A549 (cell line): ENCODE measurements at regions not wholly inside any gene's neighbourhood (a gene's known extent, or its start where the extent isn't known, plus 50 kb on each side); places are given as distances from the start of the nearest gene placed in this dataset.

Experiments
- ATAC-seq, 2 experiments: fragments of 200-7000 bp in 1 of 2; fragments of >200 bp in 1 of 2; cut with Nextera tagmentation in 1 of 2; cut with Tn5 transposase in 1 of 2; 3 replicates each; pipeline versions ENCODE4 v1.8.0 to v1.9.1; 2018 to 2020; ENCODE audit warnings: mild to moderate bottlenecking in 1 of 2, moderate library complexity in 1 of 2
- CTCF ChIA-PET: fragments of 300-600 bp; sonication (Branson Sonifier 250); formaldehyde crosslinking; extraction: SDS; loops from one replicate; lab custom pipeline; 2021; ENCODE audit warnings: antibody characterized with exemption, inconsistent platforms; lab: Yijun Ruan, JAX
- POLR2A ChIA-PET: fragments of 350-600 bp; formaldehyde crosslinking; extraction: SDS; loops from one replicate; lab custom pipeline; 2021; ENCODE audit warnings: antibody characterized with exemption, inconsistent platforms; lab: Yijun Ruan, JAX
- DNase-seq, 2 experiments: peaks; one replicate each; pipeline versions ENCODE4 v3.0.0 to v3.0.0-alpha.2; 2011 to 2016; ENCODE audit warnings: low read depth in 1 of 2, low spot score in 1 of 2
- FAIRE-seq: peaks from 2 replicates; lab custom pipeline; 2011; peaks lifted over from hg19 to GRCh38; lab: Jason Lieb, UNC
- H3K27ac ChIP-seq, 2 experiments: fragments of >200 bp; sonication (Bioruptor Twin); formaldehyde crosslinking; 3 replicates each; pipeline ENCODE4 v1.5.1; 2016 to 2017
- H3K4me1 ChIP-seq: fragments of >200 bp; sonication (Bioruptor Twin); formaldehyde crosslinking; 3 replicates; pipeline ENCODE4 v1.6.1; 2016
- H3K4me2 ChIP-seq: fragments of >200 bp; sonication (Bioruptor Twin); formaldehyde crosslinking; 3 replicates; pipeline ENCODE4 v1.6.1; 2016
- H3K4me3 ChIP-seq: fragments of >200 bp; sonication (Bioruptor Twin); formaldehyde crosslinking; 3 replicates; pipeline ENCODE4 v1.5.1; 2016
- H3K9me3 ChIP-seq: fragments of >200 bp; sonication (Bioruptor Twin); formaldehyde crosslinking; 3 replicates; pipeline ENCODE4 v1.6.1; 2016
- CEBPB ChIP-seq, 2 experiments: fragments of >200 bp in 1 of 2; sonication (Bioruptor Twin) in 1 of 2; formaldehyde crosslinking in 1 of 2; IDR thresholded peaks; 2 replicates each; pipeline ENCODE4 v1.6.1; 2012 to 2016
- EHF ChIP-seq: fragments of 250-450 bp; sonication (Bioruptor Pico); IDR thresholded peaks from 2 replicates; pipeline ENCODE4 v1.5.0; 2020; ENCODE audit warnings: mild to moderate bottlenecking
- EHMT2 ChIP-seq: fragments of 200-600 bp; sonication (generic); IDR thresholded peaks from 2 replicates; pipeline ENCODE4 v1.6.1; 2016; ENCODE audit warnings: antibody characterized with exemption, low read depth, mild to moderate bottlenecking, moderate library complexity
- EP300 ChIP-seq, 2 experiments: fragments of >200 bp; sonication (Bioruptor Twin); formaldehyde crosslinking; IDR thresholded peaks; 2 replicates in 1 of 2; 3 replicates in 1 of 2; pipeline ENCODE4 v1.6.1; 2016 to 2017
- FOSB ChIP-seq: fragments of 250-450 bp; sonication (Bioruptor Pico); IDR thresholded peaks from 2 replicates; pipeline ENCODE4 v1.5.0; 2020; ENCODE audit warnings: mild to moderate bottlenecking, moderate library complexity
- FOSL2 ChIP-seq, 2 experiments: fragments of 450-650 bp in 1 of 2; fragments of >200 bp in 1 of 2; sonication (Bioruptor Twin) in 1 of 2; formaldehyde crosslinking; IDR thresholded peaks; 2 replicates each; pipeline versions ENCODE4 v1.5.0 to v1.6.1; 2016 to 2020; ENCODE audit warnings: mild to moderate bottlenecking in 1 of 2, moderate library complexity in 1 of 2
- FOXS1 ChIP-seq: fragments of 250-450 bp; sonication (Bioruptor Pico); IDR thresholded peaks from 2 replicates; pipeline ENCODE4 v1.5.0; 2020; ENCODE audit warnings: mild to moderate bottlenecking, moderate library complexity
- GATA3 ChIP-seq: IDR thresholded peaks from 2 replicates; pipeline ENCODE4 v1.6.1; 2012; ENCODE audit warnings: borderline replicate concordance
- HDAC2 ChIP-seq: fragments of 200-600 bp; sonication (generic); IDR thresholded peaks from 2 replicates; pipeline ENCODE4 v1.6.1; 2016
- HEYL ChIP-seq: fragments of 250-450 bp; sonication (Bioruptor Pico); IDR thresholded peaks from 2 replicates; pipeline ENCODE4 v1.8.0; 2021; ENCODE audit warnings: mild to moderate bottlenecking, moderate library complexity
- HOXB5 ChIP-seq: fragments of 250-450 bp; sonication (Bioruptor Pico); IDR thresholded peaks from 2 replicates; pipeline ENCODE4 v1.5.0; 2020; ENCODE audit warnings: mild to moderate bottlenecking, moderate library complexity
- JUNB ChIP-seq: fragments of >200 bp; sonication (Bioruptor Twin); formaldehyde crosslinking; IDR thresholded peaks from 2 replicates; pipeline ENCODE4 v1.6.1; 2016
- KDM1A ChIP-seq: fragments of 200-600 bp; sonication (generic); IDR thresholded peaks from 2 replicates; pipeline ENCODE4 v1.6.1; 2016; ENCODE audit warnings: low read depth, mild to moderate bottlenecking
- MAFK ChIP-seq: fragments of 450-650 bp; IDR thresholded peaks from 2 replicates; pipeline ENCODE4 v1.6.1; 2014; ENCODE audit not compliant: partially characterized antibody
- MAZ ChIP-seq: fragments of 150-350 bp; IDR thresholded peaks from 2 replicates; pipeline ENCODE4 v1.6.1; 2014; ENCODE audit warnings: antibody characterized with exemption, low read depth, low read length, borderline replicate concordance
- RARB ChIP-seq: fragments of 250-450 bp; sonication (Bioruptor Pico); IDR thresholded peaks from 2 replicates; pipeline ENCODE4 v1.8.0; 2021; ENCODE audit warnings: mild to moderate bottlenecking, moderate library complexity
- TFCP2L1 ChIP-seq: fragments of 250-450 bp; sonication (Bioruptor Pico); IDR thresholded peaks from 2 replicates; pipeline ENCODE4 v1.5.0; 2021; ENCODE audit warnings: mild to moderate bottlenecking
- ZFP36 ChIP-seq: fragments of 450-650 bp; IDR thresholded peaks from 2 replicates; pipeline ENCODE4 v1.6.1; 2014; ENCODE audit warnings: borderline replicate concordance; ENCODE audit not compliant: partially characterized antibody
- ZSCAN20 ChIP-seq: fragments of 250-450 bp; sonication (Bioruptor Pico); IDR thresholded peaks from 2 replicates; pipeline ENCODE4 v1.8.0; 2022; ENCODE audit warnings: mild to moderate bottlenecking, moderate library complexity
- WGBS: methylation state at CpG from one replicate; pipeline ENCODE4 v1.1.6; 2017; ENCODE audit errors: missing lambda C conversion rate; 5-methylcytosine and 5-hydroxymethylcytosine counted together
- TF ChIP-seq, protein P1 (sequence below): fragments of 150-350 bp; IDR thresholded peaks from 2 replicates; pipeline ENCODE4 v1.6.1; 2014; ENCODE audit warnings: low read depth, mild to moderate bottlenecking, low read length
- TF ChIP-seq, protein P2 (sequence below): fragments of 200-600 bp; sonication (generic); IDR thresholded peaks from 2 replicates; pipeline ENCODE4 v1.6.1; 2016; ENCODE audit warnings: antibody characterized with exemption, mild to moderate bottlenecking, moderate library complexity
- TF ChIP-seq, protein P3 (sequence below): fragments of >200 bp; sonication (Bioruptor Twin); formaldehyde crosslinking; IDR thresholded peaks from 3 replicates; pipeline ENCODE4 v1.6.1; 2016

DNA sequence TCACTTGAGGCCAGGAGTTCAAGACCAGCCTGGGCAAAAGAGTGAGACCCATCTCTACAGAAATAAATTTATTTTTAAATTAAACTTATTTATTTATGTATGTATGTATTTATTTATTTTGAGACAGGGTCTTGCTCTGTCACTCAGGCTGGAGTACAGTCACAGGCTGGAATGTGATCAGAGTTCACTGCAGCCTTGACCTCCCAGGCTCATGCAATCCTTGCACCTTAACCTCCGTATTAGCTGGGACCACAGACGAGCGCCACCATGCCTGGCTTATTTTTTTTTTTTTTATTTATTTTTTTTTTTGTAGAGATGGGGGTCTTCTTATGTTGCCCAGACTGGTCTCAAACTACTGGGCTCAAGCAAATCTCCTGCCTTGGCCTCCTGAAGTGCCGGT, 135.2 kb upstream of the HES1 start:
- ChIA-PET POLR2A (no interaction called here), CTCF (no interaction called here)
- Histone ChIP-seq H3K27ac (no peak overlapping the region), H3K4me1 (peaks cover 28% of the 10 kb centered on the region), H3K4me2 (no peak overlapping the region), H3K9me3 (no peaks in the 10 kb centered on the region; the same call in 2 of the 3 replicates), H3K4me3 (no peak overlapping the region)
- no peak for TF ChIP-seq FOXS1 (CRISPR knock-in tag)
- no peak for TF ChIP-seq HOXB5 (CRISPR knock-in tag)
- DNase-seq (no peak), FAIRE-seq (no peak), ATAC-seq (no peak)
- 77% methylated on average over 4 of the region's 4 CpGs for WGBS

DNA sequence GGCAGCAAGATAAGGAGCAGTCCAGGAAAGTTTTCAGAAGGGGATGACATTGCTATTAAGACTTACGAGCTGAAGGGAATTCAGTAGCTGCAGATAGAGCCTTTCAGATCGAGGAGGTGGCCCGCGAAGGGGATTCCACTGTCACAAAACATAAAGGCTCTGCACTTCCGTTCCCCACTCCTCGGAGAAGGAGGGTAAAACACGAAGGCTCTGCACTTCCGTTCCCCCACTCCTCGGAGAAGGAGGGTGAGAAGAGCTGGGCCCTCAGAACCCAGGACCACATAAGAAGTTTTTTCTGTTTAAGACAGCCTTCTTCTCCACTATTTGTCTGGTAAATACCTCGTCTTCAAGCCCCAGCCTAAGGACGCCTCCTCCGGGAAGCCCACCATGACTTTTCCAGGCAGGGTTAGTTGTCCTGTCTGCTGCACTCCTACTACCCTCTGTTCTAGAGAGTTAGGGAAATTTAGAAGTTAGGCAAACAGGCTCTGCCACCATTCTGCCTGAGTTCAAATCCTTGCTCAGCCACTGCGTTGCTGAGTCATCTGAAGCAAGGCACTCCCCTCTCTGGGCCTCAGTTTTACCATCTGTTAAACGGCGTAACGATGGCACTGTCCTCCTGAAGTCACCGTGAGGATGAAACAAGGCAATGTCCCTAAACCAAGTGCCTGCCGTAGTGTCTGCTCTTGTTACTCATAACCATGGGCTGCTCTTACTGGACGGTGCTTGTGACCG, 134.1 kb upstream of the HES1 start:
- TF ChIP-seq ZFP36 (peak; percentile 73), ZSCAN20 (no peak), KDM1A (no peak)
- TF ChIP-seq, protein P1, sequence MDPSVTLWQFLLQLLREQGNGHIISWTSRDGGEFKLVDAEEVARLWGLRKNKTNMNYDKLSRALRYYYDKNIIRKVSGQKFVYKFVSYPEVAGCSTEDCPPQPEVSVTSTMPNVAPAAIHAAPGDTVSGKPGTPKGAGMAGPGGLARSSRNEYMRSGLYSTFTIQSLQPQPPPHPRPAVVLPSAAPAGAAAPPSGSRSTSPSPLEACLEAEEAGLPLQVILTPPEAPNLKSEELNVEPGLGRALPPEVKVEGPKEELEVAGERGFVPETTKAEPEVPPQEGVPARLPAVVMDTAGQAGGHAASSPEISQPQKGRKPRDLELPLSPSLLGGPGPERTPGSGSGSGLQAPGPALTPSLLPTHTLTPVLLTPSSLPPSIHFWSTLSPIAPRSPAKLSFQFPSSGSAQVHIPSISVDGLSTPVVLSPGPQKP = no peak
- TF ChIP-seq, protein P2, sequence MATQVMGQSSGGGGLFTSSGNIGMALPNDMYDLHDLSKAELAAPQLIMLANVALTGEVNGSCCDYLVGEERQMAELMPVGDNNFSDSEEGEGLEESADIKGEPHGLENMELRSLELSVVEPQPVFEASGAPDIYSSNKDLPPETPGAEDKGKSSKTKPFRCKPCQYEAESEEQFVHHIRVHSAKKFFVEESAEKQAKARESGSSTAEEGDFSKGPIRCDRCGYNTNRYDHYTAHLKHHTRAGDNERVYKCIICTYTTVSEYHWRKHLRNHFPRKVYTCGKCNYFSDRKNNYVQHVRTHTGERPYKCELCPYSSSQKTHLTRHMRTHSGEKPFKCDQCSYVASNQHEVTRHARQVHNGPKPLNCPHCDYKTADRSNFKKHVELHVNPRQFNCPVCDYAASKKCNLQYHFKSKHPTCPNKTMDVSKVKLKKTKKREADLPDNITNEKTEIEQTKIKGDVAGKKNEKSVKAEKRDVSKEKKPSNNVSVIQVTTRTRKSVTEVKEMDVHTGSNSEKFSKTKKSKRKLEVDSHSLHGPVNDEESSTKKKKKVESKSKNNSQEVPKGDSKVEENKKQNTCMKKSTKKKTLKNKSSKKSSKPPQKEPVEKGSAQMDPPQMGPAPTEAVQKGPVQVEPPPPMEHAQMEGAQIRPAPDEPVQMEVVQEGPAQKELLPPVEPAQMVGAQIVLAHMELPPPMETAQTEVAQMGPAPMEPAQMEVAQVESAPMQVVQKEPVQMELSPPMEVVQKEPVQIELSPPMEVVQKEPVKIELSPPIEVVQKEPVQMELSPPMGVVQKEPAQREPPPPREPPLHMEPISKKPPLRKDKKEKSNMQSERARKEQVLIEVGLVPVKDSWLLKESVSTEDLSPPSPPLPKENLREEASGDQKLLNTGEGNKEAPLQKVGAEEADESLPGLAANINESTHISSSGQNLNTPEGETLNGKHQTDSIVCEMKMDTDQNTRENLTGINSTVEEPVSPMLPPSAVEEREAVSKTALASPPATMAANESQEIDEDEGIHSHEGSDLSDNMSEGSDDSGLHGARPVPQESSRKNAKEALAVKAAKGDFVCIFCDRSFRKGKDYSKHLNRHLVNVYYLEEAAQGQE = no peak
- ATAC-seq (no peak), DNase-seq (no peak), FAIRE-seq (no peak)
- POLR2A ChIA-PET = interaction anchor here (1.6 to 1.8 kb wide), 2 partner anchors 13 to 139 kb away, joined by 4 to 15 read pairs; no protein-coding TSS in a partner anchor
- Histone ChIP-seq H3K4me3 (no peak overlapping the region), H3K27ac (peak overlapping the region; percentile 86 to 95), H3K4me2 (peak overlapping the region; percentile 90), H3K9me3 (no peaks in the 10 kb centered on the region), H3K4me1 (peaks cover 33% of the 10 kb centered on the region)
- CTCF ChIA-PET = interaction anchor here (1.2 to 2.8 kb wide), 2 partner anchors 135 to 314 kb away, joined by 3 to 14 read pairs; no protein-coding TSS in a partner anchor
- WGBS = 95% methylated on average over 20 of the region's 20 CpGs

DNA sequence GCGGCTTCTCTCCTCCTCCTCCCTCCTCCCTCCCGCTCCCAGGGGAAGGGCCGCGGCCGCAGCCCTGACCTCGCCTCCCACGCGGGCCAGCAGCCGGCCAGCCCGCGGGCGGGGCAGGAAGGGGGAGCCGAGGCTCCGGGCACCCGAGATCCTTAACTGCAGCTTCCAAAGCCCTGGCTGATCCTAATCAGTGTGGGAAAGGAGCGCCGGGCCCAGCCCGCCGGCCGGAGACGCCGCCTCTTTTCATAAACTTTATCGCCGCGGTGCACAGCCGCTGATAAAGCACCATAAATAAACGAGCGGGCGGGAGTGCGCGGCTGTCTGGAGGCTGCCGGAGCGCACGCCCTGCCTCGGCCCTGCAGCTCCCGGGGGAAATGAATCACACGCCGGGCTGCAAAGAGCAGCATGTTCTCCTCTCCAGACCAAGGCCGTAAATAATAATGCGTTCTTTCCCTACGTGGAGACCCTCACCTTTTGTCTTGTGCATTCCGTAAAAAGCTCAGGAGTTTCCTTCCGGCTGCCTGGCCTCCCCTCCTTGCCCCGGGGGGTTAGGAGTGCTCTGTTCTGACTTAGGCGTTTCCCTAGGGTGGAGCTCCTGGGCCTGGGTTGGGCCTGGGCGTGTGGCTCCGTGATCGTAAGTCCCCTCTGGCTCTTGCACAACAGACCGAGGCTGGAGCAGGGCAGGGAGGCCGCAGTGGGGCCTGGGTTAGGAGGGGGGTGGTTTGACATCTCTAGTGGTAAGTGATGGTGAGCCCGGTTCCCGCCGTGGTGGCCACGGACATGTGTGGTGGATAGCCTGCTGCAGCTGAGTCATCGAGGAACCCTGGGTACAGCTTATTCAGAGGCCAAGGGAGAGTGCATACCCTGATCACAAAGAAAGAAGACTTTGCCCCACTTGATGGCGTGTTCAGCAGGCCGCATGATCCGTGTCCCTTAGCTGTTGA, 132.6 kb upstream of the HES1 start:
- CTCF ChIA-PET = interaction anchor here (1.0 to 2.8 kb wide), 9 partner anchors 9 to 312 kb away, joined by 3 to 14 read pairs (median 4); no protein-coding TSS in a partner anchor
- WGBS = 1% methylated on average over 9 of the region's 58 CpGs
- TF ChIP-seq GATA3 (peak; percentile 65; the same call in 1 of the 2 replicates), TFCP2L1 (CRISPR knock-in tag) (peak; percentile 57; the same call in 1 of the 2 replicates), ZFP36 (no peak), EHMT2 (no peak), MAFK (peak; percentile 22), FOSB (CRISPR knock-in tag) (peak; percentile 35; the same call in 1 of the 2 replicates), CEBPB (IDR thresholded peaks at IDR 0.05) (peak; percentile 80 to 96), JUNB (peak; percentile 42; the same call in 1 of the 2 replicates), FOSL2 (IDR thresholded peaks at IDR 0.05) (no peak), FOSL2 (CRISPR knock-in tag; IDR thresholded peaks at IDR 0.05) (peak; percentile 51), HEYL (CRISPR knock-in tag) (0 out of 2 replicates have a peak, but pooled peaks have one; percentile 12), EP300 (IDR thresholded peaks at IDR 0.05) (peak in 1 of 2 experiments; percentile 42; a peak in 1 of 5 replicates), HDAC2 (no peak), RARB (no peak), MAZ (peak; percentile 95; the same call in 1 of the 2 replicates), EHF (CRISPR knock-in tag) (no peak; the same call in 1 of the 2 replicates)
- TF ChIP-seq, protein P3, sequence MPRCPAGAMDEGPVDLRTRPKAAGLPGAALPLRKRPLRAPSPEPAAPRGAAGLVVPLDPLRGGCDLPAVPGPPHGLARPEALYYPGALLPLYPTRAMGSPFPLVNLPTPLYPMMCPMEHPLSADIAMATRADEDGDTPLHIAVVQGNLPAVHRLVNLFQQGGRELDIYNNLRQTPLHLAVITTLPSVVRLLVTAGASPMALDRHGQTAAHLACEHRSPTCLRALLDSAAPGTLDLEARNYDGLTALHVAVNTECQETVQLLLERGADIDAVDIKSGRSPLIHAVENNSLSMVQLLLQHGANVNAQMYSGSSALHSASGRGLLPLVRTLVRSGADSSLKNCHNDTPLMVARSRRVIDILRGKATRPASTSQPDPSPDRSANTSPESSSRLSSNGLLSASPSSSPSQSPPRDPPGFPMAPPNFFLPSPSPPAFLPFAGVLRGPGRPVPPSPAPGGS = peak; percentile 12; the same call in 1 of the 3 replicates
- TF ChIP-seq, protein P1 = no peak

More for the DNA sequence above, 132.6 kb upstream of the HES1 start:
- FAIRE-seq (no peak), DNase-seq (peak; percentile 82 to 95), ATAC-seq (peak; percentile 95 to 96)
- POLR2A ChIA-PET = interaction anchor here (0.6 to 2.0 kb wide), 19 partner anchors 9 to 524 kb away, joined by 3 to 48 read pairs (median 4); partner anchors contain the start of gene HES1
- Histone ChIP-seq H3K4me3 (peak overlapping the region; percentile 44), H3K4me1 (peaks cover 33% of the 10 kb centered on the region), H3K4me2 (peak overlapping the region; percentile 90), H3K27ac (peak overlapping the region; percentile 86 to 95), H3K9me3 (no peaks in the 10 kb centered on the region)
